HG03571 (cell line): ENCODE measurements at regions not wholly inside any gene's neighbourhood (a gene's known extent, or its start where the extent isn't known, plus 50 kb on each side); places are given as distances from the start of the nearest gene placed in this dataset.

Experiments
- ATAC-seq: cut with Tn5 transposase; IDR thresholded peaks from one replicate; pipeline ENCODE4 v1.9.1; 2021; ENCODE audit not compliant: unreplicated experiment

DNA sequence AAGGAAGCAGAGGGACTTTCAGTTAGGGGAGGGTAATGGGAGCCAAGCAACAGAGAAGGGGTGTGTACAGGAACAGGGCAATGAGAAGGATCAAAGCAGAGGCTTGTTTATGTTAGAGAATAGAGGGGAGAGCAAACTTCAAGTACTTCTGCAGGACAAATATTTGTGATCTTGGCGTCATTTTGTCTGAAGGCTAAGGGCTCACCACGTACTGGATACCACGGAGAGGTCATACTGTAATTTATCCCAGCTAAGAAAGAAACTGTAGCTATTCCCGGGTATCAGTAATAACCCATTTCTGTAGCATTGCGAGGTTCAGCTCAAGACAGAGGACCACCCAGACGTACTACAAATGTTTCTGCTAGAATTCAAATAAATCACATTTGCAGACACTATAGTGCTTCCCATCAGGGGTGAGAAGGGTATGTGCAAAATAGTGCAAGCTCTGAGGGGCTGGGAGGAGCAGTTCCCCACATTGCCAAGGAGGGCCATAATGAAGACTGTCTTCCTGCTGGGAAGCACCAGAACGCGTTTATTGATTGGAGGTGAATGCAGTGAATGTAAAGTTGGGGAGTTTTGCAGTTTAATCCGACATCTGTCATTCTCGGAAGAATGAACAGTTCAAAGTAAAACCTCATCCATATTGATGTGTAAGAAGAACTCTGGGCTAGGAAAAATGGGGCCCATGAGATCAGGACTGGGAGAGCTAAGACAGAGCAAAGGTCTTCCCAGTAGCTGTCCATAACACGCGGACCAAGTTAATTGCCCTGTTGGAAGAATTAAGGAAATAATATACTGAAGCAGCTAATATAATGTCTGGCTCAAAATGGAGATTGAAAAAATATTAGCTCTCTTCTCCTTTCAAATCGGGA is 136.9 kb downstream of the RWDD3 start:
- ATAC-seq = no peak

GRCh38 chr1:95371666-95372282 is 137.8 kb downstream of the RWDD3 start:
- ATAC-seq = no peak

DNA sequence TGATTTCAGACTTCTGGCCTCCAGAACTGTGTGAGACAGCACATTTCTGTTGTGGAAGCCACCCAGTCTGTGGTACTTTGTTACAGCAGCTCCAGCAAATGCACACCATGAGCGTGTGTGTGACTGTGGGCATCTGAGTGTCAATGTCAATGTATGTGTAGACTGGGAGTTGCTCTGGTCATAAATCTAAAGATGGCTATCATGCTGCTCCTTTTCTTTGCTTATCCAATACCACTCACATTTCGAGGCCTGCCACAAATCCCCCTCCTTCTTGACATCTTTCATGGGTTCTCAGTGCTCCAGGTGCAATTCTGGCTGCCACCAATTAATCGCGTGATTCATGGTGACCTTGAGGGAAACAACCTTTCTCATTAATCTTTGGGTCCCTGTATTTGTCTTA is 141.2 kb downstream of the RWDD3 start:
- no peak for ATAC-seq

- ATAC-seq = no peak
Observed at GRCh38 chr1:95380909-95381308, 146.9 kb downstream of the RWDD3 start.

- ATAC-seq = no peak
Observed at GRCh38 chr1:95382000-95382786, 148.2 kb downstream of the RWDD3 start.

DNA sequence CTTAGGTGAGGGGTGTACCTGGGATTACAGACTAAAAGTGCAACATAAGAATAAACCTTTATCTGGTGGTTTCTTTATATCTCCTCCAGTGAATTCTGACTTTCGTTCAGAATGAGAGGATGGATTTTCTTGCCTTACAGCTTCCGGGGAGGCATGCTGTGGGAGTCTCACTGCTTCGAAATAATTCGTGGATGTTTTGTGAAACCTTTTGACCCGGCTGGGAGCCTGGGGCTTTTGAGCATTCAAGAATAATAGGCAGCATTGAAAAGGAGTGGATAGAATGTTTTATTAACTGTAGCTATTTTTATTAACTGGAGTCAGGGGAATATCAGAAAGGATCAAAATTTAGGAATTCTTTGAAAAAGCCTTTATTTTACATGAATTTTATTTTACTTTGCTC is 149.1 kb downstream of the RWDD3 start:
- ATAC-seq = no peak

DNA sequence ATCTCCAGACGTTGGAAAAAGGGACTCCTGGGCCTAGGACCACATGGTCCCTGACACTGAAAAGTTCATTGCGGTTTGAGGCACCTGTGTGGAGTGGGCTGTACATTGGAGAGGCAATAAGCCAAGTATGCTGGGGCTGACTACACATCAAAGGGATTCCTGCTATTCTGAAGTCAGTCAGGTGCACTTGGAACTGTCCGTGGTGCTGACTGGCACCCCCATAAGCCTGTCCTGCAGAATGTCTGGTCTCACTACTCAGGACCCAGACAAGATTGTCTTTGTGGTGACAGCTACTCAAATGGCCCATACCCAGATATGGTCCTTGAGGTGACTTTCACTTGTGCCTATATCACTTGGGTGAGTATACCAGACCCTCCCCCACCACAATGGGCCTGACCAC is 150.6 kb downstream of the RWDD3 start:
- no peak for ATAC-seq

DNA sequence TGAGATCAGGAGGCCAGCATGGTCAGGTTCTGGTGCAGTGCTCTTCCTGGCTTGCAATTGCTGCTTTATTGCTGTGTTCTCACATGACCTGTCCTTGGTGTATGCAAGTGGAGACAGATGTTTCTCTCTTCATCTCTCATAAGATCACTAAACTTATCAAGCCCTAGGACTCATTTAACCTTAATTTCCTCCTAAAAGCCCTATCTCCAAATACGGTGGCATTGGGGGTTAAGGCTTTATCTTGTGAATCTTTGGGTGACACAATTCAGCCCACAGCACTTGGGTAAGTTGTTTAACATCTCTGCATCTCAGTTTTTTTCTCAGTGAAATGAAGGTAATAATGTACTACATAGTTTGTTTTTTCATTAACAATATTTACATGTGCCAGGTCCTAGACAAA is 152.4 kb downstream of the RWDD3 start:
- no peak for ATAC-seq

DNA sequence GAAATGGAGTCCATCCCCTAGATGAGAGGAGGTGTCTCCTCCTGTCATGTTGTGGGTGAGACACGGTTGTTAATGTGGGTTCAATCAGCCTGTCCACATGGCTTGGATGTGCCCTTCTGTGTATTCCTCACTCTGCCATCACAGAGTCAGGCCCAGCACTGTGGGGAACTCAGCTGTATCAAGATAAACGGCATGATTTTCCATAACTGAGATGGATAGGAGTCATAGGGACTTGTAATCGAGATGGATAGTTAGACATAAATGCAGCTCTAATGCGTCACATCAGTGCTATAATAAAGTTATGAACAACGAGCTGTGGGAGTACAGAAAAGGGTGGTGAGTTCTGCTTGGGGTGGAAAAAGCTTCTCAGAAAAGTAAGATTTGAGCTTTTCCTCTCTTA is 152.9 kb downstream of the RWDD3 start:
- ATAC-seq = no peak

DNA sequence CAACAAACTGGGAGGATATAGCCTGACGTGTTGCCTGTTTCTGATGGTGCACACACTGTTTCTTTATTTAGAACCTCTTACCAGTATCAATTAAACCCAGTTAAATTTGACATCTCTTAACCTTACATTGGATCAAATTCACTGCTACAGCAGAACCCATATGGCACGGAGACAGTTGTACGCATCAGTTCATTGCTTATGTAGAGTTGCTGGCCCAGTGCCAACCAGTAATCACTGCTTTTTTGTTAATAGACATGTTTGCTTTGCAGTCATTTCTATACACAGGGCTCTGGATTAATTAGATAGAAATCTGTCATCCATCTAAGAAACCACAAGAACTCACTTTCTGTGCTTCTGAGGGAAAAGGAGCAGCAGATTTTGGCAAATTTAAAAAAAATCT is 154.0 kb downstream of the RWDD3 start:
- no peak for ATAC-seq

GRCh38 chr1:95393434-95393833 is 159.4 kb downstream of the RWDD3 start:
- ATAC-seq = no peak

DNA sequence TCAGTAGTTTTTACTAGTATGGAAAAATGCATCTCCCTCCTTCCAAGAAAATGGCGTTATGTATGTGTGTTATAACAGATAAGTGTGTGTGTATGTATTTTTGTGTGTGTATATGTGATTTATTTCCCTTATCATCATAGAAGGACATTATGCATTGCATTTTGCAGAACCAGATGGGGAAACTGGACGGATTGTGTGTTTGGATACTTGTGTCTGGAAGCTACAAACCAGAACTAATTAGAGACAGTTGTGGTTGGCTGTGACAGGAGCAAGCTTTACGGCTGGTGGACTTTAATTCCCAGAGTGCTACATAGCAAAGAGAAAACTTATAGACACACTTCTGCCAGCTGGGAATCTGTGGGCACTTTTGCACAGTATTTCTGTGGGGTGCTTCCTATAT is 162.5 kb downstream of the RWDD3 start:
- ATAC-seq = no peak

DNA sequence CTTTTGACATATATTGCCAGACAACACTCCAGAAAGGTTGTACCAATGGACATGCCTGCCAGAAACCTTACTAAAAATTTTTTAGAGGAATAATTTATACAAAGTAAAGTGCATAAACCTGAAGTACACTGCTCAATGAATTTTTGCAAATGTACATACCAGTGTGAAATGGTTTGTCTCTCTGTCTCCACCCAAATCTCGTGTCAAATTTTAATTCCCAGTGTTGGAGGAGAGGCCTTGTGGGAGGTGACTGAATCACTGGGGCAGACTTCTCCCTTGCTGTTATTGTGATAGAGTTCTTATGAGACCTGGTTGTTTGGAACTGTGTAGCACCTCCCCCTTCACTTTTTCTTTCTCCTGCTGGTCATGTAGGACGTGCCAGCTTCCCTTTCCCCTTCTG is 168.8 kb downstream of the RWDD3 start:
- no peak for ATAC-seq

GRCh38 chr1:95406279-95406678 is 172.3 kb downstream of the RWDD3 start:
- no peak for ATAC-seq

DNA sequence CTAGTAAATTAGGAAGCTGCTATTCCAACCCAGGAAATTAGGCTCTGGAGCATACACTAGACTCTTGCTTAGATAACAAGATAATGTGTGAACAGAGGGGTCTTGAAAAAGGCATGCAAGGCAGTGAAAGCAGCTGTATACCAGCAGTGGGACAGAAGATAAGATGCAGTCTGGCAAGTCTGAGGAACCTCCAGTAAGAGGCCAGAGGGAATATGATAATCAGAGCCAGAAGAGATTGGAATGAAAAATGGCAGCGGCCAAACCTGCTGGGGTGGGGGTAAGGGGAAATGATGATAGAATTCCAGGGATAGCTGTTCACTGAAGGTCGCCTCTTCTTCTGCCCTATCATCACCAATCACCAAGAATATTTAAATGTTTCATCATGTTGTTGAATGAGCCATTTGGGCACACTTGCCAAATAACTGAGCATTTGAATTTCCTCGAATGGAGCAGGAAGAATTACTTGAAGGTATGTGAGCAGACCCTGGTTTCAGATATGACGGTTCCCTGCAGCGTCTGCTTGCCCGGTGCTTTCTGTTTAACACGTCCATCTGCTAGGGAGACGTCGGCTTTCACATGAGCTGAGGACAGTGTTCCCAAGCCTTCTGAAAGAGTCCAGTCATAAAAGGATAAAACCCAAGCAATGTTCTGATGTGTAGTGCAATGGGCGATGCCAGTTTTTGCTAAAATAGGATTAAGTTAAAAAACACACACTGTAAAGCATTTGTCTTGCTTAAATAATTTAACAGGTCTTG is 173.3 kb downstream of the RWDD3 start:
- ATAC-seq = no peak

GRCh38 chr1:95407886-95408291 is 173.9 kb downstream of the RWDD3 start:
- no peak for ATAC-seq

DNA sequence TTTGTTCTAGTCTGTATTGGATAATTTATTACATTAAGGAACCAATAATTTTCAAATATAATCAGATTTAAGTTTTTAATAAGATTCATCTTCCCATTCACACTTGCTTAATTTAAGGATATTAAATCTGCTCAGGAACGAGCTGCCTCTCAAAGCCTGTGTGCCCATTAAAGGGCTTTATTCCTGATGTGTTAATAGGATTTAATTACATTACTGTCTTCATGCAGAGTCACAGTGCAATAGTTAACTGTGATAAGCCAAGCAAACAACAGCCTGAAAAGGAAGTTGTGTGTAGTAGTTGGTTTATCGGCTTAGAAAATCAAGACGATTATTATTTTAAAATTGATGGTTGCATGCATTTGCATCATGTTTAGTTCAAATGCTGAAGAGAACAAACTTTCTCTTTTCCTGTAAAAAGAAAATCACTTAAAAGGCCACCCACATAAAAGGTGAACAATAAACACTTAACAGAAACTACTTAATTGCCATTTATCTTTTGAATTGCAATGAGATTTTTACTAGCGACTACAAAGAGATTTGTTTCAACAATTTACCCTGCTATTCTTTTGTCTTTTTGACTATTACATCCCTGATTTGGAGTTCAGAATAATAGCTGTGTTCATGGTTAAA is 174.6 kb downstream of the RWDD3 start:
- ATAC-seq = no peak

DNA sequence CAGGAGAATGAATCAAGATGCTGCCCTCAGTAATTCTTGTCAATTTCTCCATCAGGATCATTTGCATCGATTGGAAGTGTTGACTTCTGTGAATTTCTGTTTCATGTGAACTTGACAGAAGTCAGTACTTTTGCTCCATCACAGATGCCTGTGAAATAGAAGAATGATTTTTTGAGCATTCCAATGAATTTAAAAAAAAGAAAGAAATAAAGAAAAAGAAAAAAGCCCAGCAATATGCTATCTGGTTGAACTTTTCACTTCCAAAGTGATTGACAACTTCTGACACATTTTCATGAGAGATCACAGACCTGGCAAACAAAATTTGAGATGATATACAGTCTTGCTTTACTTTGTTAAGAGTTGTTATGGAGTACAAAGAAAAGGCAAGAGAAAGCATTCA is 175.3 kb downstream of the RWDD3 start:
- no peak for ATAC-seq

DNA sequence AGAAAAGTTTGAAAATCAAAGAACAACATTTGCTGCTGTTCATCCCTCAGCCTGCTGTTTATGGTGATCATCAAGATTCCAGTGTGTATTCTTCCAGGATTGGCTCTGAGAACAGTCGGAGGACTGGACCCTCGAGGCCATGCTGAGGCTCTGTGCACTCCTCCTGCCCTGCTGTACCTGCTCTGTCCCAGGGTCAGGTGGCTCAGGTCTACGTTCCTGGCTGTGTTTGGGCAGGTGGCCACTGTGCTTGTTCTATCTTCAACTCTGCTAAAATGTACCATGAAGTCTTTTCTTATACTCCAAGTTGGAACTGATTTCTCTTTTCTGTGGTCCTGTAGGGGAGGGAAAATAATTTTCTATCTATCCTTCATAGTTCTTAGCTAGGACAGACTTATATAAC is 175.9 kb downstream of the RWDD3 start:
- no peak for ATAC-seq

DNA sequence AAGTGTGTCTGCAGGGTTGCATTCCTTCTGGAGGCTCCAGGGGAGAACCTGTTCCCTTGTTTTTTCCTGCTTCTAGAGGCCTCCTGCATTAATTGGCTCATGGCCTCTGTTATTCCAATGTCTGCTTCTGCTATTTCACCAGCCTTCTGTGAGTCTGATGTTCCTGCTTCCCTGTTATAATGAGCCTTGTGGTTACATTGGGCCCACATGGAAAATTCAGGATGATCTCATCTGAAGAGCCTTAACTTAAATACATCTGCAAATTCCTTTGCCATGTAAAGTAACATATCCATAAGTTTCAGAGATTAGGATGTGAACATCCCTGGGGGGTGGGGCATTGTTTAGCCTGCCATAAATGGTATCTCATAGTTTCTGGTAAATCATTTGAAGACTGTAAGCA is 181.1 kb downstream of the RWDD3 start:
- ATAC-seq = no peak

DNA sequence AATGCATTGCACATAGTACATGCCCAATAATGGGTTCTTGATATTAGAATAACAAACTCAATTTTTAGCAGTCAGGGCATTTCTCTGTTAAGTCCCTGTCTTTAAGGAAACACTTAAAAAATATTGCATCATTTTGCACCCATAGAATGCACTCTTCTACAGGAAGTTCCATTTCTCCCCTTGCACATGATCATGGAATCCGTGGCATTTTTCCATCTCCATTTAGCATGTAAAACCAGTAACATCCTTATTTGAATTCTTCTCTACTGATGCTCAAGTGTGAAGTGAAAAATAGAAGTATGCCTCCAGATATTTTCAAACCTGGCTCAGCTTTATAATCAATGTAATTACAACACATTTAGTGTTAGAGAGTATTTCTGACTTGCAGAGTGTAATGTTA is 192.8 kb downstream of the RWDD3 start:
- ATAC-seq = no peak
